GM18517 (cell line): ENCODE measurements at regions not wholly inside any gene's neighbourhood (a gene's known extent, or its start where the extent isn't known, plus 50 kb on each side); places are given as distances from the start of the nearest gene placed in this dataset.

Source experiments
- ATAC-seq: cut with Tn5 transposase; IDR thresholded peaks from one replicate; pipeline ENCODE4 v1.9.1; 2021; ENCODE audit warnings: mild to moderate bottlenecking, moderate library complexity; ENCODE audit not compliant: unreplicated experiment

DNA sequence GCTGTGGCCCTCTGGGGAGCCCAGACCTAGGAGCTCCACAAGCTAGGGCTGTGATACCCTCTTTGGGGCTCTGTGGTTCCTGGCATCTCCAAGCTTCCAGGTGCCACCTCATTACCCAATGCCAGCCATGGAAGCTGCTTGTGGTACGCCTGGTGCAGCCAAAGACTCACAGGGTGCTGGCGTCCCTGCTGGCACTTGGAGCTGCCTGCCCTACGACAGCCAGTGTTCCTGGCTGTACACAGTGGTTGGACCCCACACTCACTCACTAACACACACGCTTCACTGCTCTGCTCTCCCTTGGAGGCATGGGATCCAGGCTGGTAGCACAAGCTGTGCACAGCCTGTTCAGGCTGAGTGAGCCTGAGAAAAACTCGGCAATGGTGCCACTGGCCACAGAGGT is 894.1 kb upstream of the PHF14 start:
- no peak for ATAC-seq

DNA sequence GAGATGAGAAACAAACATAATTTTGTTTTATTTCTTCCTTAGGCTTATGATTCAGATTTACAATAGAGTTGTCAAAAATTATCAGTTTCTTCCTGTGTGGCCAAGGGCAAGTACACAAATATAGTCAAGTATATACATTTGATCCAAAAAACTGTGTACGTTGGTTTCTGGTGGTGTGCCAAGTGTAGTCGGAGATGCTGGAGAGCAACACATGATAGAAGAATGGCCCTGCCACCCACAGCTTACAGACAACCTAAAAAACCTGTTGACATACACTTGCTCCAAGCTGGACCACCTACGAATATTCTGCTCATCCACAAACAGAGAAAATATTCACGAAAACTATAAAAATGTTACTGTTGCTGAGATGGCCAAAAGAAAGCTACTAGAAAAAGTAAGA is 890.8 kb upstream of the PHF14 start:
- no peak for ATAC-seq

DNA sequence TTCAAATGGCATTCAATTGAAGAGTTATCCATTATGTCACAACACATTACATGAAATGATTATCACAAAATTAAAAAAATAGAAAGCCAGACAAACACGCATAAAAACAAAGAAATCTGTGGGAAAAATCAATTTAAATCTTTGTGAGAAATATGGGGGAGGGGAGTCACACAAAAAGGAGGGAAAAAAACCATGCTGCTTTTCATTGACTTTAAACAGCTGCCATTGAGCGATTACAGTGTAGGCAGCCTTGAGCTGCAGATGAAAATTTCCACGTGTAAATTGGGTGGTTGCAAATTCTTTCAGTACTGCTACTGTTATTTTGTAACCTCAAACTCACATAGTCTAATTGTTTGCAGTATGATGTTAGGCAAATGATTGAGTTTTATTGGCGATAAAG is 889.9 kb upstream of the PHF14 start:
- no peak for ATAC-seq

DNA sequence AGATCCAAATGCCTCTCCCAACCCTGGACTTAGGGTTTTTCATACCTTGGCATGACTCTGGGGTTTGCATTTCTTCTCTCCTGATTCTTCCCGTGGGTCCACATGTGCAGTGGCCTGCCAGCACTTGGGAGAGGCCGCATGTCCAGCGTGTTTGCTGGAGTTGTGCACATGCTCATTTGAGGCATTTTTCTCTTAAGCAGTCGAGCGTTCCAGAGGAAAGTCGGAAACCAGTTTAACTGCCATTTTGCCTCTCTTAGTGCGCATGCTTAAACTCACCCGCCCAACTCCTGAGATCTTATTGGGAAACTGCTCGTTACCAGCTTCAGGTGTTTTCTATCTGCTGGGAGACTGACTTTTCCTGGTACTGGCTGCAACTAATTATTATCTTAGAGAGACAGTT is 888.4 kb upstream of the PHF14 start:
- ATAC-seq: no peak

DNA sequence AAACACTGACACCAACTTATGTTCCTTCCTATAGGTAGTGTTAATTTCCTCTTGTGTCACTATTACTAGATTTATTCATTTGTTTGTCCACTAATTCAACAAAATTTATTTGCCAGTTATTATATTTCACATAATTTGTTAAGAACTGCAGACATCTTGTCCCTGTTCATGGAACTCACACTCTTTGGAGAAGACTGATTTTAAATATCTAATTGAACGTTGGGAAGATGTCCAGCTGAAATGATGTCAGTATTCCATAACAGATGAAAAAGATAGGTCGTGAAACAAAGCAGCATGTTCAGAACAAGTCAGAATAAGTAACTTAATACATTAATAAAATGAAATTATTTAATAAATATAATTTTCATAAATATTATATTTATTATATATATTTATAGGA is 873.1 kb upstream of the PHF14 start:
- ATAC-seq: no peak

DNA sequence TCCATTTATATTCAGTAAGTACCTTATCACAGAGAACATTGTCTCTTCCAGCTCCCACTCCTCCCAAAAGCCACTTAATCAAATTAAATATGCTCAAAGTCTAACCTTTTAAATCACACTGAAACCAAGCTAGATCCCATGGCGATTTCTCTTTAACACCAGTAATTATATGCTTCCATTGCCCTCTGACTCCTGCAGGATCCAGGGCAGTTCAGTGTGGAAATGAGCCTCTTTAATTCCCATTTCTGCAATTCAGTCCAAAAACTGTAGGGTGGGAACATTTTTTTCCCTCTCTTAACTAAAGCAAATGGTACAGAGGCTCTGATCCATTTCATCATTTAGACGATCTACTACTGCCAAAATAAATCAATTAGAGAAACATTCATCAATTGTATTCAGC is 872.3 kb upstream of the PHF14 start:
- no peak for ATAC-seq

DNA sequence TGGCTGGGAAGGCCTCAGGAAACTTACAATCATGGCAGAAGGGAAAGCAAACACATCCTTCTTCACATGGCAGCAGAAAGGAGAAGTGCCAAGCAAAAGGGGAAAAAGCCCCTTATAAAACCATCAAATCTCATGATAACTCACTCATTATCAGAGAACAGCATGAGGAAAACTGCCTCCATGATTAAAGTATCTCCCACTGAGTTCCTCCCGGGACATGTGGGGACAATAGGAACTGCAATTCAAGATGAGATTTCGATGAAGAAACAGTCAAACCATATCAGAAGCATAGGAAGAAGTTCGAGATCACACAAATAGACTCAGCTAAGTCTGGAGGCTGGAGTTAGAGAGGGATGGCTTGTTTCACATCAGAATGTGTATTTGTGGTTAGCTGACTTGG is 869.4 kb upstream of the PHF14 start:
- ATAC-seq: no peak

DNA sequence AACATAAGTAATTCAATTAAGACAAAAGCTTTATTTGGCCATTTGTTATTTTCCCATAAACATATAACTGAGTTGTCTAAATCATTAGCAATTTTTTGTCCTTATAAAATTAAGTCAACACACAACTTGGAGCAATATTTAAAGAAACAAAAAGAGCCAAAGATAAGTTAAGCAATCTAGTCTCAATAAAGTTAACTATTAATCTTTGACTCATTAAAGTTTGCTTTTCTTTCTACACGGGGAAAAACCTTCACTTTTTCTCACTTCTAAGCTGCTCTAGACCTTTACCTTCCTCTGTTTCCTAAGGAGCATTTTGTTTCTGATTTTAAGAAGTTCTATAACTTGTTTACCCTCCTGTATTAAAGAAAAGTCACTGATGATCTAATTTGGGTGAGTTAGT is 867.1 kb upstream of the PHF14 start:
- no peak for ATAC-seq

DNA sequence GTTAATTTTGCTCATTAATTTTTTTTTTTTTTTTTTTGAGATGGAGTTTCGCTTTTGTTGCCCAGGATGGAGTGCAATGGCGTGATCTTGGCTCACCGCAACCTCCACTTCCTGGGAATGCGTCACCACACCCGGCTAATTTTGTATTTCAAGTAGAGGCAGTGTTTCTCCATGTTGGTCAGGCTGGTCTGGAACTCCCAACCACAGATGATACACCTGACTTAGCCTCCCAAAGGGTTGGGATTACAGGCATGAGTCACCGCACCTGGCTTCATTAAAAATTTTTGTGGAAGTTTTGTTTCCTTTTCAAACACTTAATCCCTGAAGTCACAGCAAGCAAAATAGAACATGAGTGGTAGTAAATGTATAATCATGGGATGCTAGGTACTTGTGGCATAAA is 857.2 kb upstream of the PHF14 start:
- ATAC-seq: no peak

DNA sequence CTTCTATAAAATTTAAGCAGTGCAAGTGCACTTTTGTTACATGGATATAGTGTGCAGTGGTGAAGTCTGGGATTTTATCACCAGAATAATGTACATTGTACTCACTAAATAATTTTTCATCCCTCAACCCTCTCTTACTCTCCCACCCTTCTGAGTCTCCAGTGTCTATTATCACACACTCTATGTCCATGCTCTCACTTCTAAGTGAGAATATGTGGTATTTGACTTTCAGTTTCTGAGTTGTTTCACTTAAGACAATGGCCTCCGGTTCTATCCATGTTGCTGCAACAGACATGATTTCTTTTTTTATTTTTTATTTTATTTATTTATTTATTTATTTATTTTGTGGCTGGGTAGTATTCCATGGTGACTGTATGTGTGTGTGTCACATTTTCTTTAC is 855.9 kb upstream of the PHF14 start:
- ATAC-seq: no peak

DNA sequence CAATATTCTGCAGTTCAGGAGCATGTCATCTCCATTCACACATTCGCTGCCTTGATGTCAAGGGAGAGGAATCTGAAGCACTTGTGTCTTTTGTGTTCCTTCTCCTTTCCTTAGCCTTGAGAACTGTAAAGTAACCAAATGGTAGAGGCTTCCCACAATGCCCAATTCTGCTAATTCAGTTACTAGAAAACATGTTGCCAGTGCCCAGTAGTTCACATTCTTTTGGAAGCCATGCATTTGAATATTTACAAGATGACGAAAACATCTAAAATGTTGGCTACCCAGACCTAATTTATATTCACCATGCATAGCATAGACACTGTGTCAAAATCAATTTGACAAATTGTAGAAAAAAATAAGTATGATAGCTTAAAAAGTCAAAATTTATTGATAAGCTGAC is 852.7 kb upstream of the PHF14 start:
- ATAC-seq: no peak

DNA sequence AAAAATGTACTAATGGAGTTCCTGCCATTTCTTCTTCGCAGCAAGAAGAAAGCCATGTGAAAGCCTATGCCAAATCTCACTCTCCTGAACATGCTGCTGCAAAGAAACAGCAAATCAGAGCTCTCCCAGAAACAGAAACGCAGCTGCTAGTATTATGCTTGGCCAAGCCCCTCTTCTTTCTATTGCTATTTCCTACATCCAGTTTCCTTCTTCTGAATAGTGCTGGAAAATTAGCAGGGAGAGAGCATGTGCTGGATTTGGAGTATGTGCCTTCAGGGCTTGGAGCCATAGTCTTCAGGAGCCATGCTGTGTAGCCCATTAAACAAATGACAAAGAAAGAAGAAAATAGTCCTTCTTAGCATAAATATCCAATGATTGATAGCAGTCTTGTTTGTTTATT is 852.0 kb upstream of the PHF14 start:
- no peak for ATAC-seq

DNA sequence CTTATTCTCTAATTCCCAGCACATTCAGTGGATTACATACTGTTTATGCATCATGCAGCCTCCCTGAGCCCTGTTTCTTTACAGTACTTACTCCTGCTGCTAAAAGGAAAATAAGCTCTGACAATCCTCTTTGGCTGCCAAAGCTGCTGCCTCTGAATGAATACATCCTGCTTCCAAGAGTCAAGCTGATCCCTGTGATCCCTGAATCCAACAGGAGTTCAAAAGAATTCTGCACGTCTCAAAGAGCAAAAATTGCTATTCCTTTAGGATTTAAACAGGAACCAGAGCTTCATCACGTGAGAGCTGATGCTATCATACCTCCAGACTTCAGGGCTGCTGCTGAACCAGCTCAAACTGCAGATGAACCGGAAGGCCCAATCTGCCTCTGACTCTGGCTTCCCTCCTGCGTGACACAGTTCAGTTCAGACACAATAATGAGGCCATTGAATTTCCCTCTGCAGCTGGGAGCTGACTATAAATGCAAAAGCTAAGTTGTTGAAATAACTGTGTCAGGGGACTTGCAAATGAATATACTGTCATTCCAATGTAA is 851.0 kb upstream of the PHF14 start:
- ATAC-seq: no peak

DNA sequence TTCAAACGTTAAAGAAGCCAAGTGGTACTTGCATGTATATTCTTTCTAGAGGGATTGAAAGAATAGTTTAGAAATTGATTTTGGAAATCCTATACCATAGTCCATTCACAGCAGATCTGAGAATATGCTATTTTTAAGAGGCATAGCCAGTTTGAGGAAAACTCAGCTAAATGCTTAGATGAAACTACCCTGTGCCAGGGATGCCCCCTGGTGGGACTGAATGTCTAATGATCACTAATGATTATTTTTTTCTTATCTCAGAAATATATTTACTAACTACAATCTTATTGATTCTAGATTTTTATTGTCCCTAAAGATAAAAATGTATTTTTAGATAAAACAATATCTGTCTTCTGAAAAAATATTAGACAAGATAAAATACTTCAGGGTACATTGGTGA is 844.9 kb upstream of the PHF14 start:
- no peak for ATAC-seq

DNA sequence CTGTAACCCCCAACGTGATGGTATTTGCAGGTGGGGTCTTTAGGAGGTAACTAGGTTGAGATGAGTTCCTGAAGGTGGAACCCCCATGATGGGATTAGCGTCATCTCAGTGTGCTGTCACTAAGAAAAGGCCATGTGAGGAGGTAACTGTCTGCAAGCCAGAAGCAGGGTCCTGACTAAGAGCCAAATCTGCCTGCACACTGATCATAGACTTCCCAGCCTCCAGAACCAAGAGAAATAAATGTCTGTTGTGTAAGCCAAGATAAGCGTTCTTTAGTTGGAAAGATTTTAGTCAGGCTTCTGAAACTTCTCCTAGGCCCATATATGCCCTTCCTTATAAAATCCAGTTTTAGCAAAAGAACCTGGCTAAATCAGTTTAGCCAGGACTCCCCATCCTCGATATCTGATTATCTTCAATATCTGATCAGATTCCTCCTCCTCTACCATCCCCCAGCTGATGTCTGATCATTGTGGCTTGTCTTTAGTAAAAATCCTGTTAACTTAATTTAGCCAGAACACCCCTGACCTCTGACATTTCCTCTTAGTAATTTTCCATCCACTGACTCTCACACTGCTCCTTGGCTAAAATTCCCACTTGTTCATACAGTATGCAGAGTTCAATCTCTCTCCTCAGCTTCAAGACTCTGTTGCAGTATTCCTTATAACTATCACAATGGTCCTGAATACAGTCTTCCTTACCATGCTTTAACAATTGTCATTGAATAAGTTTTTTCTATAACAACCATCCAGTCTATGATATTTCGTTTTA is 835.4 kb upstream of the PHF14 start:
- no peak for ATAC-seq

DNA sequence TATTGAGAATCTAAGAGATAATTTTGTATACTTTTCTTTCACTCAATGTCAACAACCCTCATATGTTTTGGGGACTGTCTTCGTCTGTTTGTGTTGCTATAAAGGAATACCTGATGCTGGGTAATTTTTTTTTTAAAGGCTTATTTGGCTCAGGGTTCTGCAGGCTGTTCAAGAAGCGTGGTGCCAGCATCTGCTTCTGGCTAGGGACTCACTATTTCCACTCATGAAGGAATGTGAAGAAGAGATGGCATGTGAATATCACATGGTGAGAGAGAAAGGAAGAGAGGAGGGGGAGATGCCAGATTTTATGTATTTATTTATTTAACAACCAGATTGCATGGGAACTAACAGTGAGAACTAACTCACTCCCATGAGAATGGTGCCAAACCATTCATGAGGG is 827.4 kb upstream of the PHF14 start:
- no peak for ATAC-seq

DNA sequence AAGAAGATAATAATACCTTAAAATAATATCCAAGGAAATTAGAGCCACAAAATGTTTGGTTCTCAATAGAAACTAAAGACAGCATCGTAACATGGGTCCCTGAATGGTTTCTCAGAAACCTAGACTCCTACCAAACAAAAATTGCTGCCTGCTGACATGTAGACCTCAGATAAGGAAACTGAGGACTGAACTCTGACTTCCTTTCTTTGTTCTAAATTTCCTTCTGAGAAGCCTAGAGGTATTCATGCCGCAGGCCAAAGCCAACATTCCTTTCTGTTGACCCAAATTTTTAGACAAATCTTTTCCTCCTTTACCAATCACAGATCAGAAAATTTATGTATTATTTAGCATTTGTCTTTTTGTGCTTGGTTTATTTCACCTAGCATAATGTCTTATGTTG is 816.7 kb upstream of the PHF14 start:
- ATAC-seq: no peak

DNA sequence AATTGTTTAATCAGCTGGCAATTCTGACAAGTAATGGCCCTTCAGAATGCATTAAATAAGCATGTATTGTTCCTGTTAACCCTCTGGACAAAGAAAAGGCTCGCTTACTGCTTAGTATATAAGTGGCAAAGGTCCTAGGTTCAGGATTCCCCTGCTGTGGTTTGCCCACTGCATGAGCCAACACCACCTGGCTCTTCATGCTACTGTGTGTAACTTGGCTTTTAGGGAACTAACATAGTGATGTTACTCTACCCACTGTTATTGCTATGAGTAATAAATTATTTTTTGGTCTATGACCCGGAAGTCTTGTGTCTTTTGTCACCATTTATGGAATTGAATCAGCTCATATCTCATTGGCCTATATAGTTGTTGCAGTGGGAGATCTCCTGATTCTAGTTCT is 791.7 kb upstream of the PHF14 start:
- no peak for ATAC-seq

DNA sequence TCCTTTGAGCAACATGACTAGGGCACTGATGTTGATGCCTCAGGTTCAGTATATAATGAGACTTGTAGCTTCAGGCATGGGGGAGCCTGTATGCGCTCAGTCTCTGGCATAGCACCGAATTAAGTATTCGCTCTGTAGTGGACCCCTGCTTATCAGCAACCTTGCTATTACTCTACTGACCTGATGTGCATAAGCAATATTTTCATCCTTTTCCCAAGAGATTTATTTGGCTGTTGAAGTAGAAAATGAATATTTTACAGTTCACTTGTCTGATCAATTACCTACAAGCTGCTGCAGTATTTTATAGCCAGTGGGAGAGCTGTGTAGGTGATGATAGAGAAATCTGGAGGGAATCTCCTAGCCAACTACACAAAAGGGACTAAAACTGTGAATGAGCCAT is 781.6 kb upstream of the PHF14 start:
- ATAC-seq: no peak

DNA sequence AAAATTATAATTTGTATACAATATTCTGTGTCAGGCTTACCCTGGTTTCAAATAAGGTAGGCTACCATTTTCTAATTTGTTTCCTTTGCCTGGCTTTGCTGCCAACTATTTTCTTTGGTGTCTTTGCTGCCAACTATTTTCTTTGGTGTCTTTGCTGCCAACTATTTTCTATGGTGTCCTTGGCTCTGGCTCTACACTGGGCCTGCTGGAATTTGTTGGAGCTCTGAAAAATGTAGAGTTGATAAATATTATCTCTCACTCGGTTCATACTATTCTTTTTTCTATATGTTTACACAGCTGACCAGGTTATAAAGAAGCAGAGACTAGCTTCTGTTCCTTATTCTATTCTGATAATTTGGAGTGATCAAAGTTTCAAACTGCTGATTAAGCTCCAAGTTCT is 768.0 kb upstream of the PHF14 start:
- no peak for ATAC-seq

DNA sequence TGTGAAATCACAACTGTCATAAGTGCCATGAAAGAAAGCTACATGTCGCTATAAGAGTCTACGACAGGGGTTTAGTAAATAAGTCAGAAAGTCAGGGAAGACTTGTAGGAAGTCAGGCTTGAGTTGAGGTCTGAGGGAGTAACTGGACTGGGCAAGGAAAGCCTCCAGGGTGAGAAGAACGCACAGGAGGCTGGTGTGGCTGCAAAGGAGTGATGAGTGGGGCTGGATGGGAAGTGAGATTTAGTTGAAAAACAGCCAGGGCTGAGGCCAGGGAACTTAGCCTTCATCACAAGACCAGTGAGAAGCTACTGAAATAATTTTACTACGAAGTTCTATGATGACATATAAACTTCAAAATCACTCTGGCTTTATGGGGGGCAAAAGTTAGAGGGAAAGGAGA is 763.7 kb upstream of the PHF14 start:
- ATAC-seq: no peak

DNA sequence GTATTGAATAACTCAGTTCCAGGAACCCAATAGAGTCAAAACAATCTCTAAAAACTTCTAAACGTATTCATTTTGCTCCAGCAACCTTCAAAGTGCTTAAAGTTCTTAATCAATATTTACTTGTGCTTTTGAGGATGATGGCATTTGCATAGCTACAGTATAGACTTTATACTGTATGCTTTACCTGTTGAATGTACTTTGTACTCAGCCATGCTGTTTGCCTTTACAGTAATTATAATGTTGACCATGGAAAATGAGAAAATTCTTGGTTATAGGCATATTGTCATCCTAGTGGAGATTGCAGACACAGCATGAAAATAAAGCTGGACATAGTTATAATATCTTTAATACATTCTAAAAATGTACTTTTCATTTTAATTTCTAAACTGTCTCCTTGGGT is 762.7 kb upstream of the PHF14 start:
- ATAC-seq: no peak

DNA sequence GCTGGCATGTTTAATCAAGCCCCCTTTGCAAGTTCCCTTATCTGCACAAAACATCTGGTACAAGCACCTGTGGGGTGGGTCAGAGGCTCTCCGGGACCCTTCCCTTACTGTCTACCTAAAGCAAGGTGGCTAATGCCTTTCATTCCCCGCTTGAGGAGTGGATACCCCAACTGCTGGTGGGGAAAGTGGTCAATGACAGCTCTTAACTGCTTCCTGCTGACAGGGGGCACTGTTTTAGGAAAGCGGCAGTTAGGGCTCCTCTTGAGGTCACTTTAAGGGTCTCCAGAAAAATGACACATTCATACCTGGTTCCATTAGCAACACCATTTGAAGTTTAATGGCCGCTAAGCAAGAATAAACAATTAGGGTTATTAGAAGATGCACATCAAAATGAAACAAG is 761.8 kb upstream of the PHF14 start:
- ATAC-seq: no peak
